VCaP (cell line): ENCODE measurements at regions not wholly inside any gene's neighbourhood (a gene's known extent, or its start where the extent isn't known, plus 50 kb on each side); places are given as distances from the start of the nearest gene placed in this dataset.

Experiments
- H3K27ac ChIP-seq: fragments of 450-650 bp; 2 replicates; pipeline ENCODE4 v1.5.1; 2017
- CTCF ChIP-seq: fragments of 450-650 bp; conservative IDR thresholded peaks from 2 replicates; pipeline ENCODE4 v1.5.1; 2017; ENCODE audit warnings: mild to moderate bottlenecking, moderate library complexity

- no peak for TF ChIP-seq CTCF
- no peak overlapping the region for H3K27ac ChIP-seq
Measured at GRCh38 chr11:115656041-115656440, 151.8 kb upstream of the CADM1 start.

GRCh38 chr11:115654792-115655191 is 150.6 kb upstream of the CADM1 start:
- no peak for TF ChIP-seq CTCF
- no peak overlapping the region for H3K27ac ChIP-seq

- TF ChIP-seq CTCF, result no peak
- H3K27ac ChIP-seq, result peak overlapping the region; percentile 50
Measured at GRCh38 chr11:115653926-115654325, 149.7 kb upstream of the CADM1 start.

- H3K27ac ChIP-seq, result peak overlapping the region; percentile 50
- no peak for TF ChIP-seq CTCF
Measured at GRCh38 chr11:115653076-115653475, 148.9 kb upstream of the CADM1 start.

GRCh38 chr11:115652496-115652895 is 148.3 kb upstream of the CADM1 start:
- TF ChIP-seq CTCF, result no peak
- no peak overlapping the region; the same call in 1 of the 2 replicates for H3K27ac ChIP-seq

GRCh38 chr11:115652094-115652493 is 147.9 kb upstream of the CADM1 start:
- H3K27ac ChIP-seq, result no peak overlapping the region
- no peak for TF ChIP-seq CTCF

GRCh38 chr11:115649461-115649860 is 145.2 kb upstream of the CADM1 start:
- H3K27ac ChIP-seq, result no peak overlapping the region
- TF ChIP-seq CTCF, result no peak
